ENCODE measurements at regions not wholly inside any gene's neighbourhood (a gene's known extent, or its start where the extent isn't known, plus 50 kb on each side); places are given as distances from the start of the nearest gene placed in this dataset.

DNA sequence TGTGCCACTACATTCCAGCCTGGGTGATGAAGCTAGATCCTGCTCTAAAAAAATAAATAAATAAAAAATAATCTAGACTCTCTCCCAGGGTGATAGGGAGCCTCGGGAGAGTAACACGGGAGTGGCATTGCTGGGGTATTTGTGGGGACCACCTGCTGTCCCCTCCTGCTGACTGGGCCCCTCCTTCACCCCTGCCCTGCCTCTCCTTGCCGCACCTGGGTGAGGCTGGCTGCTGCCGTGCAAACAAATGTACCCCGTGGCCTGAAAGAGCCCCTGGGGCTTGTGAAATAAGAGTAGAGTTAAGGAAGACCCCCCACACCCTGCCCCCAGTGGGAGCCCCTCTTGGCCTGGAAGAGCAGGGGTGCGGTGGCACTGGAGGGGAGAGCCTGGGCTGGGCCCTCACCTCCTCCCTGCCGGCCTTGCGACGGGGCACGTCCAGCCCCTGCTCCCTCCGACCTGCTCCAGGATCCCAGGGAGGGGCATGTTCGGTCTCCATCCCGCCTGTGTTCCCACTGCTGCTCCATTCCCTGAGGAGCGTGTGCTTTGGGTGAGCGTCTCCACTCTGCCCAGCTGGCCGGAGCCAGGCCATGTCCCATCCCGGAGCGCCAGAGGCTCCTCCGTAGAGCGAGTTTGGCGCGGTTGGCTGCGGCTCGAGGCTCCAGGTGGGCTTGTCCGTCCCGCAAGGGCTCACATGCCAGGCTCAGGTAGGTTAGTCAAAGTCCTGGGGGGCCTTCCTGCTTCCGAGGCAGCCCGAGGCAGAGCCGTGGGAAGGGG is 75.0 kb upstream of the RNU6ATAC start:
- no peak for TF ChIP-seq POLR2A (IDR thresholded peaks at IDR 0.05; ENCODE audit: low read depth, low read length)
- no peak for TF ChIP-seq SPI1 (IDR thresholded peaks at IDR 0.05; ENCODE audit: low read depth, low read length)
- TF ChIP-seq TAF1 (IDR thresholded peaks at IDR 0.05; ENCODE audit: low read depth, low read length), result no peak

Measured in GM12891 (cell line).